Naive thymus-derived CD4-positive, alpha-beta T cell (primary cell): ENCODE measurements at regions not wholly inside any gene's neighbourhood (a gene's known extent, or its start where the extent isn't known, plus 50 kb on each side); places are given as distances from the start of the nearest gene placed in this dataset.

Source experiments
- ATAC-seq: fragments of 150-1000 bp; cut with Tn5 transposase; 2 replicates; pipeline ENCODE4 v1.10.0; 2021; ENCODE audit warnings: mild to moderate bottlenecking, moderate library complexity
- CTCF ChIA-PET: fragments of 350-600 bp; sonication (Branson Sonifier 250); formaldehyde crosslinking; loops from one replicate; lab custom pipeline; 2021; ENCODE audit warnings: antibody characterized with exemption; lab: Charles Lee
- POLR2A ChIA-PET: fragments of 350-600 bp; sonication (Branson Sonifier 250); formaldehyde crosslinking; loops from one replicate; lab custom pipeline; 2021; ENCODE audit warnings: antibody characterized with exemption, inconsistent platforms; lab: Charles Lee
- DNase-seq, 9 donors: peaks; one replicate each; pipeline versions ENCODE4 v3.0.0 to v3.0.0-alpha.2; 2020 to 2022; ENCODE audit warnings: mixed read lengths in 1 of 9
- H3K27ac ChIP-seq: one replicate; pipeline ENCODE4 v1.7.0; 2013; ENCODE audit warnings: mild to moderate bottlenecking, low read depth, low read length, moderate library complexity
- H3K27me3 ChIP-seq, 2 donors: one replicate each; pipeline ENCODE4 v1.7.0; 2013; ENCODE audit warnings: low read length in 2 of 2, mild to moderate bottlenecking in 2 of 2, moderate library complexity in 2 of 2; ENCODE audit not compliant: control insufficient read depth in 2 of 2, insufficient read depth in 2 of 2
- H3K36me3 ChIP-seq, 3 experiments: 1 replicate in 2 of 3; 2 replicates in 1 of 3; pipeline ENCODE4 v1.7.0; 2013; ENCODE audit warnings: low read length in 3 of 3, mild to moderate bottlenecking in 3 of 3, moderate library complexity in 1 of 3; ENCODE audit not compliant: insufficient read depth in 3 of 3, control insufficient read depth in 2 of 3
- H3K4me1 ChIP-seq, 2 donors: one replicate each; pipeline ENCODE4 v1.7.0; 2013; ENCODE audit warnings: low read length in 2 of 2, mild to moderate bottlenecking in 2 of 2, moderate library complexity in 1 of 2; ENCODE audit not compliant: control insufficient read depth in 2 of 2, insufficient read depth in 2 of 2
- H3K4me3 ChIP-seq: 2 replicates; pipeline ENCODE4 v1.7.0; 2013; ENCODE audit warnings: mild to moderate bottlenecking, low read length
- H3K9me3 ChIP-seq, 3 experiments: 1 replicate in 2 of 3; 2 replicates in 1 of 3; pipeline ENCODE4 v1.7.0; 2013; ENCODE audit warnings: low read length in 3 of 3; ENCODE audit not compliant: control insufficient read depth in 2 of 3
- H3K27ac Mint-ChIP-seq, 9 donors: one replicate each; pipeline ENCODE4 v1.8.0; 2020 to 2022; ENCODE audit warnings: mixed read lengths in 9 of 9, mild to moderate bottlenecking in 8 of 9, moderate library complexity in 5 of 9, inconsistent platforms in 2 of 9
- H3K27me3 Mint-ChIP-seq, 5 donors: one replicate each; pipeline ENCODE4 v1.8.0; 2021 to 2022; ENCODE audit warnings: mixed read lengths in 5 of 5, mild to moderate bottlenecking in 1 of 5
- H3K36me3 Mint-ChIP-seq, 5 donors: one replicate each; pipeline ENCODE4 v1.8.0; 2020 to 2022; ENCODE audit warnings: mixed read lengths in 5 of 5, mild to moderate bottlenecking in 3 of 5, inconsistent platforms in 1 of 5
- H3K4me1 Mint-ChIP-seq, 7 donors: one replicate each; pipeline ENCODE4 v1.8.0; 2020 to 2022; ENCODE audit warnings: mixed read lengths in 7 of 7, mild to moderate bottlenecking in 3 of 7, inconsistent platforms in 1 of 7
- H3K4me3 Mint-ChIP-seq, 10 donors: one replicate each; pipeline ENCODE4 v1.8.0; 2020 to 2022; ENCODE audit warnings: mild to moderate bottlenecking in 10 of 10, mixed read lengths in 10 of 10, moderate library complexity in 6 of 10, inconsistent platforms in 2 of 10
- H3K9me3 Mint-ChIP-seq, 11 donors: one replicate each; pipeline ENCODE4 v1.8.0; 2020 to 2022; ENCODE audit warnings: mixed read lengths in 11 of 11, mild to moderate bottlenecking in 4 of 11, inconsistent platforms in 1 of 11, moderate library complexity in 1 of 11
- intact Hi-C, 2 donors: fragments of 100-400 bp; cut with micrococcal nuclease; formaldehyde crosslinking; loops; one replicate each; pipeline ENCODE4 v1.15.1; 2023

DNA sequence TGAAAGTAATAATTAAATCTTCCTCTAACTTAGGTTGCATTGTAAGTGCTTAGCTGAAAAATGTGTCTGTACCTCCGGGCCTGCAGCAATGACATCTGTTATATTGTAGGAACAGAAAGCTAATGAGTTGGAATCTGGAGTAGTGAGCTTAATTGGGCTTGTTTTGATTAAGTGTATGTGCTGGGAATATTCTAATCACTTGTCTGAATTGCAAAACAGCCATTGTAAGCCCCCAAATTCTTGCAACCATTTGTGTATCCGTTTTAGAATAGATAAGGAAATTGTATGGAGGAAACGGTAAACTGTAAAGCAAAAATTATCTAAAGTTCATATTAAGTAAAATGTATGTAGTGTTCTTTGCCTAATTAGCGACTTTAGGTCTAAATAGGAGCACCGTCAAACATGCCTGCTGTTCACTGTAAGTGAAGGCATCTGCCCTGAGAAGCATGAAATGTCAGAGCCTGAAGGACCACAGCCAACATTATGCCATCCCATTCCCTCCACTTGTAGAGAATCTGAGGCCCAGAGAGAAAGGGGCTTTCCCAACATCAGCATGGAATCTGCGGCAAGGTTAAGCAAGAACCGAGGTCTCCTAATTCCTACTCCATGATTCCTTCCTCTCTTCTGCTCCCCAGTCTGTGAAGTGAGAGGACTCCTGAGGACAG is 466.4 kb downstream of the TDRD15 start:
- no peaks in the 10 kb centered on the region for H3K4me1 Mint-ChIP-seq
- ChIA-PET POLR2A (no interaction called here), CTCF (interaction anchor here (0.7 kb wide), 1 partner anchor 463 kb away, joined by 3 read pairs; no protein-coding TSS in a partner anchor)
- Histone ChIP-seq H3K4me1 (no peaks in the 10 kb centered on the region), H3K9me3 (peaks cover 0 to 4% (median 0%) of the 10 kb centered on the region in 3 experiments), H3K27ac (no peak overlapping the region), H3K4me3 (no peak overlapping the region), H3K27me3 (no peaks in the 10 kb centered on the region), H3K36me3 (no peaks in the 10 kb centered on the region)
- intact Hi-C loops: no loop called here
- H3K4me3 Mint-ChIP-seq: no peak overlapping the region
- peaks cover 0 to 12% (median 5%) of the 10 kb centered on the region in 11 donors for H3K9me3 Mint-ChIP-seq
- H3K36me3 Mint-ChIP-seq: no peaks in the 10 kb centered on the region
- H3K27me3 Mint-ChIP-seq: no peaks in the 10 kb centered on the region
- DNase-seq (no peak), ATAC-seq (no peak)
- H3K27ac Mint-ChIP-seq: no peak overlapping the region

GRCh38 chr2:21591926-21592325 is 468.2 kb downstream of the TDRD15 start:
- Histone ChIP-seq H3K9me3 (peaks cover 0 to 4% (median 0%) of the 10 kb centered on the region in 3 experiments), H3K36me3 (no peaks in the 10 kb centered on the region), H3K27ac (no peak overlapping the region), H3K4me1 (no peaks in the 10 kb centered on the region), H3K4me3 (no peak overlapping the region), H3K27me3 (no peaks in the 10 kb centered on the region)
- no peak for DNase-seq
- intact Hi-C loops: no loop called here
- no peaks in the 10 kb centered on the region for H3K4me1 Mint-ChIP-seq
- no peak overlapping the region for H3K27ac Mint-ChIP-seq
- ChIA-PET CTCF (no interaction called here), POLR2A (no interaction called here)
- peaks cover 0 to 16% (median 9%) of the 10 kb centered on the region in 11 donors for H3K9me3 Mint-ChIP-seq
- H3K36me3 Mint-ChIP-seq: no peaks in the 10 kb centered on the region
- ATAC-seq: no peak
- H3K4me3 Mint-ChIP-seq: no peak overlapping the region
- H3K27me3 Mint-ChIP-seq: no peaks in the 10 kb centered on the region

DNA sequence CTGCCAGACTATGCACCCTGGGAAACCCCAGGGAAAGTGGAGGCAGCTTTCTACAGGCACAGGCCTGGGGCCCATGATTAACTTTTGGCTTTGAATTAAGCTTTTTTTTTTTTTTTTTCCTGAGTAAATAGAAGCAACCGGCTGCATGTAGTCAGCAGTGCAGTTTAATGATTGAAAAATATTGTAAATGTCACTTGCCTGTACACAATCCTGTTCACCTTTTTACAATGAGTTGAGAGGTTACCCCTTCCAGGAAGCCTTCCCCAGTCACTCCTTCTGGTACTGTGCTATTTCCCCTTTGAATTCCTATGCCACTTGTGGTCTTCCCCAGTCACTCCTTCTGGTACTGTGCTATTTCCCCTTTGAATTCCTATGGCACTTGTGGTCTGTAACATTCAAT is 475.6 kb downstream of the TDRD15 start:
- intact Hi-C loops: no loop called here
- Histone ChIP-seq H3K27me3 (no peaks in the 10 kb centered on the region), H3K4me3 (no peak overlapping the region), H3K27ac (no peak overlapping the region), H3K9me3 (no peaks in the 10 kb centered on the region), H3K4me1 (no peaks in the 10 kb centered on the region), H3K36me3 (no peaks in the 10 kb centered on the region)
- Mint-ChIP-seq H3K27ac (no peak overlapping the region), H3K27me3 (no peaks in the 10 kb centered on the region), H3K9me3 (peaks cover 0 to 18% (median 6%) of the 10 kb centered on the region in 11 donors), H3K4me1 (no peaks in the 10 kb centered on the region), H3K36me3 (no peaks in the 10 kb centered on the region), H3K4me3 (no peak overlapping the region)
- ChIA-PET POLR2A (no interaction called here), CTCF (no interaction called here)
- ATAC-seq (no peak), DNase-seq (no peak)

- no peaks in the 10 kb centered on the region for H3K4me1 Mint-ChIP-seq
- no peak for ATAC-seq
- ChIA-PET CTCF (no interaction called here), POLR2A (no interaction called here)
- Histone ChIP-seq H3K4me3 (no peak overlapping the region), H3K36me3 (no peaks in the 10 kb centered on the region), H3K4me1 (no peaks in the 10 kb centered on the region), H3K27ac (no peak overlapping the region), H3K9me3 (no peaks in the 10 kb centered on the region), H3K27me3 (no peaks in the 10 kb centered on the region)
- no peaks in the 10 kb centered on the region for H3K27me3 Mint-ChIP-seq
- intact Hi-C loops: no loop called here
- peaks cover 3 to 14% (median 6%) of the 10 kb centered on the region in 11 donors for H3K9me3 Mint-ChIP-seq
- no peak for DNase-seq
- no peaks in the 10 kb centered on the region for H3K36me3 Mint-ChIP-seq
- H3K27ac Mint-ChIP-seq: no peak overlapping the region
- no peak overlapping the region for H3K4me3 Mint-ChIP-seq
Observed at GRCh38 chr2:21602789-21603188, 479.0 kb downstream of the TDRD15 start.

- intact Hi-C loops: no loop called here
Observed at GRCh38 chr2:21607572-21607971, 483.8 kb downstream of the TDRD15 start.

GRCh38 chr2:21610304-21610703 is 486.5 kb downstream of the TDRD15 start:
- Mint-ChIP-seq H3K4me3 (no peak overlapping the region), H3K36me3 (no peaks in the 10 kb centered on the region), H3K9me3 (peaks cover 1 to 45% (median 7%) of the 10 kb centered on the region in 11 donors), H3K4me1 (no peaks in the 10 kb centered on the region), H3K27me3 (no peaks in the 10 kb centered on the region), H3K27ac (no peak overlapping the region)
- intact Hi-C loops: no loop called here
- Histone ChIP-seq H3K9me3 (no peaks in the 10 kb centered on the region), H3K36me3 (no peaks in the 10 kb centered on the region), H3K4me1 (no peaks in the 10 kb centered on the region), H3K4me3 (no peak overlapping the region), H3K27ac (no peak overlapping the region), H3K27me3 (no peaks in the 10 kb centered on the region)
- ATAC-seq (no peak), DNase-seq (no peak)
- ChIA-PET CTCF (no interaction called here), POLR2A (no interaction called here)

More at GRCh38 chr2:21607572-21607971, 483.8 kb downstream of the TDRD15 start:
- ATAC-seq (no peak), DNase-seq (no peak)
- Mint-ChIP-seq H3K4me1 (no peaks in the 10 kb centered on the region), H3K4me3 (no peak overlapping the region), H3K9me3 (peaks cover 2 to 25% (median 5%) of the 10 kb centered on the region in 11 donors), H3K36me3 (no peaks in the 10 kb centered on the region), H3K27ac (no peak overlapping the region), H3K27me3 (no peaks in the 10 kb centered on the region)
- H3K4me1 ChIP-seq: no peaks in the 10 kb centered on the region
- POLR2A ChIA-PET: no interaction called here
- no peaks in the 10 kb centered on the region for H3K36me3 ChIP-seq
- no peaks in the 10 kb centered on the region for H3K27me3 ChIP-seq
- no peaks in the 10 kb centered on the region for H3K9me3 ChIP-seq
- no peak overlapping the region for H3K27ac ChIP-seq
- H3K4me3 ChIP-seq: no peak overlapping the region
- CTCF ChIA-PET: no interaction called here

- H3K36me3 Mint-ChIP-seq: no peaks in the 10 kb centered on the region
Observed at GRCh38 chr2:21617885-21618434, 494.2 kb downstream of the TDRD15 start.

More at GRCh38 chr2:21617885-21618434, 494.2 kb downstream of the TDRD15 start:
- H3K4me3 Mint-ChIP-seq: no peak overlapping the region
- DNase-seq (no peak), ATAC-seq (no peak)
- no peak overlapping the region for H3K27ac ChIP-seq
- H3K4me3 ChIP-seq: no peak overlapping the region
- peaks cover 2 to 49% (median 8%) of the 10 kb centered on the region in 11 donors for H3K9me3 Mint-ChIP-seq
- H3K36me3 ChIP-seq: no peaks in the 10 kb centered on the region
- H3K27ac Mint-ChIP-seq: no peak overlapping the region
- no peaks in the 10 kb centered on the region for H3K4me1 ChIP-seq
- no peaks in the 10 kb centered on the region for H3K27me3 Mint-ChIP-seq
- CTCF ChIA-PET: no interaction called here
- no peaks in the 10 kb centered on the region for H3K4me1 Mint-ChIP-seq
- intact Hi-C loops: no loop called here
- H3K9me3 ChIP-seq: no peaks in the 10 kb centered on the region
- POLR2A ChIA-PET: no interaction called here
- H3K27me3 ChIP-seq: no peaks in the 10 kb centered on the region
